HG02885 (cell line): ENCODE measurements at regions not wholly inside any gene's neighbourhood (a gene's known extent, or its start where the extent isn't known, plus 50 kb on each side); places are given as distances from the start of the nearest gene placed in this dataset.

Experiments
- ATAC-seq: cut with Tn5 transposase; IDR thresholded peaks from one replicate; pipeline ENCODE4 v1.9.1; 2021; ENCODE audit warnings: mild to moderate bottlenecking; ENCODE audit not compliant: unreplicated experiment, poor library complexity

- peak; percentile 77 for ATAC-seq
These were observed 143.0 kb upstream of the HDAC9 start for GRCh38 chr7:18352339-18353255.

DNA sequence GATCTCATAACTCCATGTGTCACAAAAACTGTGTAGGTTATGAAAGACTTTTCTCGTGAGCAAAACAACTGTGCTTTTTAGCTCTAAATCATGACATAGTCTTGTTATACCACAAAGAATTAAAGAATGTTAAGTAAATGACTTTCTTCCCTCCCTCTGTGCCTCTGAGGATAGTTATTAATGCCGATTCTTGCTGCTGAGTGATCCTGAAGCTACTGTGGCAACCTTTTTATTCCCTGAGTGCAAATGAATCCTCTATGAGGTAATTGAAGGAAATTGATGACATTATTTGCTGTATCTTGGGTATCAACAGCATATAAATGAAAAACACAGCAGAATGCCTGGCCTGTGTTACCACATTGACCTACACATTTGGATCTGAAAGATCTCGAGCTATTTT is 142.2 kb upstream of the HDAC9 start:
- no peak for ATAC-seq

DNA sequence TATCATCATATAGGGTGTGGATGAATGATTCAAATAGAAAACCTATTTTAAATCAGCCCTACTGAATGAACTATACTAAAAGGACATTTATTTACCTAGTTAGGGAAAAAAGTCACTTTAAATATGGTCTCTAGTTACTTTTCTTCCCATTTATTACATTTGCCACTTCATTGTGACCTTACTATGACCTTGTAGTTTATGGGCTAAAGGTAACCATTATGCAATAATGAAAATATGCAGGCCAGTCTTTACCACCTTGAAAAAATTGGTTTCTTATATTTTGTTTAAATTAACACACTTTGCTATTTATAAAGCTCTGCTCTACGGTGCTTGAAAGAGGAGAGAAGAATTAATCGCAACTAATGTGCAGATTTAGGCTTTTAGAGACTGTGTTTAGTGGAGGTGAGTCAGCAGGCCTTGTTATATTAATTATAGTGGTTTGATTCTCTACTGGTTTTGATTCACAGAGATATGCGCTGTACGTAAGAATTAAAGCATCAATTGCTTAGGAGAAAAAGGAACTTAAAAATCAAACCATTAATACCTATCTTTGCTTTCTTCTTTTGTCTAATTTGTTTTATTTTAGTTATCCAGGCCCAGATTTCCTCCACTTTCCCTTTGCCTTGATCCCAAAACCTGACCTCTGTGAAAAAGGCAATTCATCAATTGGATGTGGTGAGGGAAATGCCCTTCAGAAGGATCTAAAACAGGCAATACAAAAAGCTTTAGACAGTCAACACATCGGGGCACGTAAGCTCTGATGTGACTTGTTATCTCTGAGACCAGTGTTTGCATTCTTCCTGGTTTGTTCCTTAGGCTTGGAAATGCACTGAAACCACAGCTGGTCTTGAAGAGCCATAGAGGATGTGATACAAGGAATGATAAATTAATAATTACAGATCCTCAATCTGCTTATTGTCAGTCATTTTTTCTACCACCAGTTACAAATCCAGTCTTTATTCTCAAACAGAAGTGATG is 141.2 kb upstream of the HDAC9 start:
- ATAC-seq: no peak

DNA sequence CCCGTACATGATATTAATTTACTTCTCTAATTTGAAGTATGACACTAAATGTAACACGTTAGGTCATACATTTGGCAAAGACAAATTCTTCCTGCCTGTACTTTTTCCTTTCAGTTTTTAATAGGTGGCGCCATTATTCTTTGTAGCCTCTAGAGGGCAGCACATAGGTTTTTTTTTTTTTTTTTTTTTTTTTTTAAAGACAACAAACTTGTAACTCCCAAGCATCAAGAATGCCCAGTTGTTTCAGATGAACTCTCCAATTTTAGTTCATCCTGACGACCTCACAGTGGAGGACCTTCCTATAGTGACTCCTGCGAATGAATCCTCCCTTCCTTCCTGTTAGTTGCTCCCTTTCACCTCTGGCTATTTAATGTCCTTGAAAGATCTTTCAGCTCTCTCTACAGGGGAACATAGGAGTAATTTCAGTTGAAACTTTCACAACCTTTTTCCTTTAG is 139.3 kb upstream of the HDAC9 start:
- no peak for ATAC-seq

DNA sequence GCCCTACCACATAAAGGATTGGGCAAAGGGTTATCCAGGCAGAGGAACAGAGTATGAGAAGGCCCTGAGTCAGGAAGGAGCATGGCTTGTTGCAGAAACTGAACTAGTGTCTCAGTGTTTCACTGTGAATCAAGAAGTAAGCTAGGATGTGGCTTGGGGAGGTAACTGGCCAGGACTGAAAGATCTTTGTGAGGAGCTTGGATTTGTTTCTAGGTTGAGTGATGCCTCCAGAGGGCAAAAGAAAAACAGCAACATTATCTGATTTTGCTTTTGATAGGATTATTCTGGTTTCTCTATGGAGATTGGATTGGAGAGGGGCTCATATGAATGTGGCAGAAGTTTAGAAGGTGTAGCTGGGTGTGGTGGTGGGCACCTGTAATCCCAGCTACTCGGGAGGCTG is 137.9 kb upstream of the HDAC9 start:
- ATAC-seq: peak; percentile 53

DNA sequence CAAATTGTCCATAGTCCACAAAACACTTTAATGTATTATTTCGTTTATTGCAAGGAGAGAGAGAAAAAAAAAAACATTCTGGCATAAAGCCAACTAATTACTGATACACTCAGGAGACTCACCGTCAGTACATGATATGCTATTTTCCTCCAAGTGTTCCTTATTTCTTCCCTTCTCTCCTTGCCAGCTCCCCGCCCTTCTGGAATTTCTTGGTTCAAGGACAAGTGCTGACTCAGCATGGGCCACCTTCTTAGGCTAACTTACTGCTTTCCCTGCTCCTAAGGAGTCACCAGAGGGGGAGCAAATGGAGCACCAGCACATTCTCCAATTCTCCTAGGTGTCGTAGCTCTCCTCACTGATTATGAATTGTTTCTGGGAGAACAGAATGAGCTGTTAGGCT is 133.8 kb upstream of the HDAC9 start:
- ATAC-seq: no peak

GRCh38 chr7:18363751-18364380 is 131.7 kb upstream of the HDAC9 start:
- no peak for ATAC-seq

DNA sequence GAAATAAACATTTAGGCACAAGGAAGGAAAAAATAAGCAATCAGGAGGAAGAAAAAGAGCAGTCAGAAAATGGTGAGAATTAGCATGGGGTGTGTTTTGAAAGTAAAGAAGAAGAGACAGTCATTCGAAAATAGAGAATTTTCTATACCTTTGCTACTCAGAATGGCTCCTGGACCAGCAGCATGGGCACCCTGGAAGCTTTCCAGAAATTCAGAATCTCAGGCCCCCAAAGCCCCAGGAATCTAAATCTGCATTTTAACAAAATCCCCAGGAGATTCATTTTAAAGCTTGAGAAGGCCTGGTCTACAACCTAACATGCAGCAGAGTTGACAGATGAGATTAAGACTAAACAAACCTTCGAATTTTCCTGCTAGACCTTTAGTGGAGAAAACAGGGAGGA is 131.2 kb upstream of the HDAC9 start:
- ATAC-seq: no peak

- ATAC-seq: no peak
These were observed 129.2 kb upstream of the HDAC9 start for GRCh38 chr7:18366394-18366793.

- no peak for ATAC-seq
These were observed 126.5 kb upstream of the HDAC9 start for GRCh38 chr7:18369011-18369410.

DNA sequence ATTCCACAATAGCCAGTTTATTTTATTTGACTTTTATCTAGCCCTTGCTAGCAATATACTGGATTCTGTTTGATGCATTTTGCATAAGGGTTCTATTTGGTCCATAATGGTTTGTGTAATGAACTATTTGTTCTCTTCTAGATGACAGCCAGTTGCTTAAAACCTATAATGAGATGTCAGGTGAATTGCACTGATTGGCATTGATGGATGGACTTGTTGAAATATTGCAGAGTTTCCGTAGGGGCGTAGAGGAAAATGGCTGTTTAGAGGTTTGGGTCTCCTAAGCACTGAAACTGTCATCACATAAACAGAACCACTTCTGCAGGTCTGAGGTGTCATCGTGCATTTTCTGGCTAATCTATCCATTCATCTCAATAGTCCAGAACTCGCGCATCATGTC is 124.9 kb upstream of the HDAC9 start:
- ATAC-seq: no peak

DNA sequence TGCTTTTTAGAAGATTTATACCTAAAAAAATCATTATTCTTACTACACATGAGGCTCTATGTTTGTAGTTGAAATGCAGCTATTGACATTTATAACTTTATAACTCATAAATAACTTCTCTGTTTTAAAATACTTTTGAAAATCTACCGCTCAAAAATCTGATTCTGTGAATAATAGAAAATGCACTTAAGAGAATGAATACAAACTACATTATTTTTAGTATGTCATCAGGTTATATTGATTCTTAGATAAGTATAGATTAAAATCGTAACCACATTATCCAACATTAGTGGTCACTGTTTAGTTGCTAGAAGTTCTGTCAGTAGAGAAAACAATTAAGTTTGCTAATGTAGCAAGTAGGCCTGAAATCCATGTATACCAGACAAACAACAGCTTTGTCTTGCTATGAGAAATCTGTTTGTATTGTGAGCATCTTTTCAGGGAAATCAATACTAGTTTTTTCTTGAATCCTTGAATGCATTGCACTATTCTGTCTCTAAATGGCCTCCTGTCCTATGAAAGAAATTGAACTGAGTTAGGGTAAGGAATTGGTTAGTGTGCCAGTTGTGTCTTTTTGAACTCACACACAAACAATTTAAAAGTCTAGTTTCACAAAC is 116.5 kb upstream of the HDAC9 start:
- ATAC-seq: no peak

GRCh38 chr7:18384491-18385143 is 110.9 kb upstream of the HDAC9 start:
- no peak for ATAC-seq

GRCh38 chr7:18386607-18387006 is 108.9 kb upstream of the HDAC9 start:
- ATAC-seq: no peak

- no peak for ATAC-seq
These were observed 108.3 kb upstream of the HDAC9 start for GRCh38 chr7:18387191-18387735.

- ATAC-seq: no peak
These were observed 105.0 kb upstream of the HDAC9 start for GRCh38 chr7:18390535-18390907.

- ATAC-seq: no peak
These were observed 102.0 kb upstream of the HDAC9 start for GRCh38 chr7:18393465-18394118.

GRCh38 chr7:18395868-18396267 is 99.7 kb upstream of the HDAC9 start:
- ATAC-seq: no peak

- ATAC-seq: no peak
These were observed 98.6 kb upstream of the HDAC9 start for GRCh38 chr7:18396953-18397352.
